ENCODE measurements at regions not wholly inside any gene's neighbourhood (a gene's known extent, or its start where the extent isn't known, plus 50 kb on each side); places are given as distances from the start of the nearest gene placed in this dataset.

GRCh38 chr1:234960722-234961455, 167.7 kb downstream of the TOMM20 start:
- Histone ChIP-seq H3K9me1 (ENCODE audit: control insufficient read depth, extremely low read depth, insufficient read depth, low read length) (no peaks in the 10 kb centered on the region), H3K36me3 (ENCODE audit: control insufficient read depth in 2 of 2, extremely low read depth in 1 of 2, insufficient read depth in 2 of 2, low read length in 2 of 2) (no peaks in the 10 kb centered on the region), H2AFZ (ENCODE audit: control insufficient read depth, low read length) (no peak overlapping the region), H3K4me3 (ENCODE audit: control insufficient read depth in 2 of 3, extremely low read depth in 1 of 3, insufficient read depth in 2 of 3, low read depth in 1 of 3, low read length in 3 of 3) (no peak overlapping the region), H3K27me3 (ENCODE audit: control insufficient read depth, extremely low read depth, insufficient read depth, low read length) (no peaks in the 10 kb centered on the region), H3K9me3 (ENCODE audit: control insufficient read depth, low read depth, low read length) (no peaks in the 10 kb centered on the region), H3K4me2 (ENCODE audit: control insufficient read depth, extremely low read depth, insufficient read depth, low read depth, low read length) (no peak overlapping the region), H3K27ac (ENCODE audit: control insufficient read depth, insufficient read depth, low read length) (no peak overlapping the region), H3K9ac (ENCODE audit: control insufficient read depth, extremely low read depth, insufficient read depth, low read length) (no peak overlapping the region), H3K79me2 (ENCODE audit: control insufficient read depth, insufficient read depth, low read length) (no peaks in the 10 kb centered on the region), H3K4me1 (ENCODE audit: control insufficient read depth, extremely low read depth, insufficient read depth, low read length) (peaks cover 8% of the 10 kb centered on the region), H4K20me1 (ENCODE audit: control insufficient read depth, extremely low read depth, insufficient read depth, low read length) (no peaks in the 10 kb centered on the region)
- no peak for DNase-seq (ENCODE audit: low read depth, low spot score)
- no peak for FAIRE-seq
- TF ChIP-seq EZH2 (IDR thresholded peaks at IDR 0.05; ENCODE audit: low read length), result no peak
- TF ChIP-seq CTCF (optimal IDR thresholded peaks at IDR 0.05 in 1 of 3, IDR thresholded peaks at IDR 0.05 in 1 of 3, conservative IDR thresholded peaks at IDR 0.05 in 1 of 3; ENCODE audit: extremely low read depth in 1 of 3, insufficient read depth in 2 of 3, low read length in 3 of 3), result no peak
- dilution Hi-C loops (cut with MboI; ENCODE audit: extremely low pct_ligation_motif_present, low sequenced_read_pairs), result no loop called here

- dilution Hi-C loops (cut with MboI; ENCODE audit: extremely low pct_ligation_motif_present, low sequenced_read_pairs), result no loop called here
- Histone ChIP-seq H3K36me3 (ENCODE audit: control insufficient read depth in 2 of 2, extremely low read depth in 1 of 2, insufficient read depth in 2 of 2, low read length in 2 of 2) (no peaks in the 10 kb centered on the region), H4K20me1 (ENCODE audit: control insufficient read depth, extremely low read depth, insufficient read depth, low read length) (no peaks in the 10 kb centered on the region), H2AFZ (ENCODE audit: control insufficient read depth, low read length) (no peak overlapping the region), H3K4me1 (ENCODE audit: control insufficient read depth, extremely low read depth, insufficient read depth, low read length) (peaks cover 8% of the 10 kb centered on the region), H3K4me2 (ENCODE audit: control insufficient read depth, extremely low read depth, insufficient read depth, low read depth, low read length) (no peak overlapping the region), H3K9ac (ENCODE audit: control insufficient read depth, extremely low read depth, insufficient read depth, low read length) (no peak overlapping the region), H3K27me3 (ENCODE audit: control insufficient read depth, extremely low read depth, insufficient read depth, low read length) (no peaks in the 10 kb centered on the region), H3K4me3 (ENCODE audit: control insufficient read depth in 2 of 3, extremely low read depth in 1 of 3, insufficient read depth in 2 of 3, low read depth in 1 of 3, low read length in 3 of 3) (no peak overlapping the region), H3K9me3 (ENCODE audit: control insufficient read depth, low read depth, low read length) (no peaks in the 10 kb centered on the region), H3K27ac (ENCODE audit: control insufficient read depth, insufficient read depth, low read length) (no peak overlapping the region), H3K79me2 (ENCODE audit: control insufficient read depth, insufficient read depth, low read length) (no peaks in the 10 kb centered on the region), H3K9me1 (ENCODE audit: control insufficient read depth, extremely low read depth, insufficient read depth, low read length) (no peaks in the 10 kb centered on the region)
- DNase-seq (ENCODE audit: low read depth, low spot score), result no peak
- no peak for FAIRE-seq
- TF ChIP-seq CTCF (optimal IDR thresholded peaks at IDR 0.05 in 1 of 3, IDR thresholded peaks at IDR 0.05 in 1 of 3, conservative IDR thresholded peaks at IDR 0.05 in 1 of 3; ENCODE audit: extremely low read depth in 1 of 3, insufficient read depth in 2 of 3, low read length in 3 of 3), result no peak
- no peak for TF ChIP-seq EZH2 (IDR thresholded peaks at IDR 0.05; ENCODE audit: low read length)
Observed at GRCh38 chr1:234958706-234959657, 169.7 kb downstream of the TOMM20 start.
